GM23338 (cell line): ENCODE measurements at regions not wholly inside any gene's neighbourhood (a gene's known extent, or its start where the extent isn't known, plus 50 kb on each side); places are given as distances from the start of the nearest gene placed in this dataset.

Experiments
- ATAC-seq: fragments of 200-7000 bp; cut with Tn5 transposase; 3 replicates; pipeline ENCODE4 v1.9.1; 2020
- DNase-seq: peaks from one replicate; pipeline ENCODE4 v3.0.0-alpha.2; 2015; ENCODE audit warnings: low spot score
- H2AFZ ChIP-seq: fragments of 200-600 bp; sonication (generic); 2 replicates; pipeline ENCODE4 v1.8.0; 2016; ENCODE audit warnings: antibody characterized with exemption, mild to moderate bottlenecking, moderate library complexity
- H3F3A ChIP-seq: fragments of 200-600 bp; sonication (generic); replicated peaks from 2 replicates; pipeline ENCODE4 v1.8.0; 2017; ENCODE audit warnings: antibody characterized with exemption, mixed run types, low read depth
- H3K27ac ChIP-seq: fragments of 200-600 bp; sonication (generic); 2 replicates; pipeline ENCODE4 v1.6.1; 2016; ENCODE audit warnings: low read depth
- H3K27me3 ChIP-seq: fragments of 200-600 bp; sonication (generic); 2 replicates; pipeline ENCODE4 v1.8.0; 2016; ENCODE audit warnings: mild to moderate bottlenecking, mixed run types, moderate library complexity; ENCODE audit not compliant: insufficient read depth
- H3K36me3 ChIP-seq: fragments of 200-600 bp; sonication (generic); 2 replicates; pipeline ENCODE4 v1.8.0; 2016; ENCODE audit warnings: mild to moderate bottlenecking; ENCODE audit not compliant: insufficient read depth
- H3K4me1 ChIP-seq: fragments of 200-600 bp; sonication (generic); 2 replicates; pipeline ENCODE4 v1.8.0; 2016; ENCODE audit warnings: mild to moderate bottlenecking, moderate library complexity; ENCODE audit not compliant: insufficient read depth
- H3K4me2 ChIP-seq: fragments of 200-600 bp; sonication (generic); 2 replicates; pipeline ENCODE4 v1.7.1; 2017; ENCODE audit warnings: mixed run types
- H3K4me3 ChIP-seq: fragments of 200-600 bp; sonication (generic); 2 replicates; pipeline ENCODE4 v1.6.1; 2016; ENCODE audit warnings: mixed run types
- H3K79me2 ChIP-seq: fragments of 200-600 bp; sonication (generic); replicated peaks from 2 replicates; pipeline ENCODE4 v1.8.0; 2017; ENCODE audit warnings: mild to moderate bottlenecking; ENCODE audit not compliant: insufficient read depth
- H3K9me2 ChIP-seq: fragments of 200-600 bp; sonication (generic); 2 replicates; pipeline ENCODE4 v1.8.0; 2017; ENCODE audit not compliant: insufficient read depth
- H4K20me1 ChIP-seq: fragments of 200-600 bp; sonication (generic); replicated peaks from 2 replicates; pipeline ENCODE4 v1.8.0; 2017; ENCODE audit warnings: mild to moderate bottlenecking; ENCODE audit not compliant: insufficient read depth
- H3K27ac Mint-ChIP-seq: 2 replicates; pipeline ENCODE4 v1.8.0; 2020; ENCODE audit warnings: inconsistent platforms, mild to moderate bottlenecking, moderate library complexity, mixed read lengths
- H3K27me3 Mint-ChIP-seq: 3 replicates; pipeline ENCODE4 v1.8.0; 2022; ENCODE audit warnings: low read depth, mild to moderate bottlenecking, moderate library complexity, mixed read lengths, inconsistent platforms; ENCODE audit not compliant: insufficient read depth, poor library complexity
- H3K36me3 Mint-ChIP-seq: 3 replicates; pipeline ENCODE4 v1.8.0; 2021; ENCODE audit warnings: low read depth, mild to moderate bottlenecking, inconsistent platforms, moderate library complexity, mixed read lengths
- H3K4me1 Mint-ChIP-seq: 3 replicates; pipeline ENCODE4 v1.8.0; 2020; ENCODE audit warnings: mild to moderate bottlenecking, inconsistent platforms, mixed read lengths
- H3K4me3 Mint-ChIP-seq: 3 replicates; pipeline ENCODE4 v1.8.0; 2021; ENCODE audit warnings: moderate library complexity, mild to moderate bottlenecking, inconsistent platforms, mixed read lengths
- H3K9me3 Mint-ChIP-seq: 3 replicates; pipeline ENCODE4 v1.8.0; 2020; ENCODE audit warnings: moderate library complexity, mild to moderate bottlenecking, inconsistent platforms, mixed read lengths
- JUNB ChIP-seq: IDR thresholded peaks from one replicate; pipeline ENCODE4 v1.6.1; 2016; ENCODE audit warnings: antibody characterized with exemption; ENCODE audit not compliant: unreplicated experiment
- NANOG ChIP-seq: IDR thresholded peaks from 2 replicates; pipeline ENCODE4 v1.6.1; 2016; ENCODE audit warnings: antibody characterized with exemption, borderline replicate concordance
- POLR2AphosphoS5 ChIP-seq: IDR thresholded peaks from 2 replicates; pipeline ENCODE4 v1.6.1; 2016; ENCODE audit warnings: antibody characterized with exemption, low read depth
- REST ChIP-seq: IDR thresholded peaks from one replicate; pipeline ENCODE4 v1.6.1; 2018; ENCODE audit warnings: antibody characterized with exemption; ENCODE audit not compliant: unreplicated experiment
- STAT1 ChIP-seq: IDR thresholded peaks from one replicate; pipeline ENCODE4 v1.6.1; 2016; ENCODE audit warnings: antibody characterized with exemption; ENCODE audit not compliant: unreplicated experiment
- ZNF331 ChIP-seq: fragments of 250-450 bp; sonication (Bioruptor Pico); IDR thresholded peaks from 2 replicates; pipeline ENCODE4 v1.5.0; 2020; ENCODE audit warnings: low read depth, mild to moderate bottlenecking, moderate library complexity
- TF ChIP-seq, protein P1 (sequence below): fragments of 250-450 bp; sonication (Bioruptor Pico); IDR thresholded peaks from 2 replicates; pipeline ENCODE4 v1.5.0; 2020; ENCODE audit warnings: mild to moderate bottlenecking, moderate library complexity
- TF ChIP-seq, protein P2 (sequence below): IDR thresholded peaks from 2 replicates; pipeline ENCODE4 v1.6.1; 2016; ENCODE audit warnings: antibody characterized with exemption

DNA sequence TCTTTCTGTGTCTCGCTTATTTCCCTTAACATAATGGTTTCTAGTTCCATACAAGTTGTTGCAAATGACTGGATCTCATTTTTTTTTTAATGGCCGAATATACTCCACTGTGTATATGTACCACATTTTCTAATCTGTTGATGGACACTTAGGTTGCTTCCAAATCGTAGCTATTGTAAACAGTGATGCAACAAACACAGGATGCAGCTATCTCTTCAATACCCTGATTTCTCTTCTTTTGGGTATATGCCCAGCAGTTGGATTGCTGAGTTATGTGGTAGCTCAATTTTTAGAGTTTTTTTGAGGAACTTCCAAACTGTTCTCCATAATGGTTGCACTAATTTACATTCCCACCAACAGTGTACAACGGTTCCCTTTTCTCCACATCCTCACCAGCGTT lies 100.4 kb upstream of the CHORDC1 start (continued):
- TF ChIP-seq REST = no peak
- TF ChIP-seq, protein P1, sequence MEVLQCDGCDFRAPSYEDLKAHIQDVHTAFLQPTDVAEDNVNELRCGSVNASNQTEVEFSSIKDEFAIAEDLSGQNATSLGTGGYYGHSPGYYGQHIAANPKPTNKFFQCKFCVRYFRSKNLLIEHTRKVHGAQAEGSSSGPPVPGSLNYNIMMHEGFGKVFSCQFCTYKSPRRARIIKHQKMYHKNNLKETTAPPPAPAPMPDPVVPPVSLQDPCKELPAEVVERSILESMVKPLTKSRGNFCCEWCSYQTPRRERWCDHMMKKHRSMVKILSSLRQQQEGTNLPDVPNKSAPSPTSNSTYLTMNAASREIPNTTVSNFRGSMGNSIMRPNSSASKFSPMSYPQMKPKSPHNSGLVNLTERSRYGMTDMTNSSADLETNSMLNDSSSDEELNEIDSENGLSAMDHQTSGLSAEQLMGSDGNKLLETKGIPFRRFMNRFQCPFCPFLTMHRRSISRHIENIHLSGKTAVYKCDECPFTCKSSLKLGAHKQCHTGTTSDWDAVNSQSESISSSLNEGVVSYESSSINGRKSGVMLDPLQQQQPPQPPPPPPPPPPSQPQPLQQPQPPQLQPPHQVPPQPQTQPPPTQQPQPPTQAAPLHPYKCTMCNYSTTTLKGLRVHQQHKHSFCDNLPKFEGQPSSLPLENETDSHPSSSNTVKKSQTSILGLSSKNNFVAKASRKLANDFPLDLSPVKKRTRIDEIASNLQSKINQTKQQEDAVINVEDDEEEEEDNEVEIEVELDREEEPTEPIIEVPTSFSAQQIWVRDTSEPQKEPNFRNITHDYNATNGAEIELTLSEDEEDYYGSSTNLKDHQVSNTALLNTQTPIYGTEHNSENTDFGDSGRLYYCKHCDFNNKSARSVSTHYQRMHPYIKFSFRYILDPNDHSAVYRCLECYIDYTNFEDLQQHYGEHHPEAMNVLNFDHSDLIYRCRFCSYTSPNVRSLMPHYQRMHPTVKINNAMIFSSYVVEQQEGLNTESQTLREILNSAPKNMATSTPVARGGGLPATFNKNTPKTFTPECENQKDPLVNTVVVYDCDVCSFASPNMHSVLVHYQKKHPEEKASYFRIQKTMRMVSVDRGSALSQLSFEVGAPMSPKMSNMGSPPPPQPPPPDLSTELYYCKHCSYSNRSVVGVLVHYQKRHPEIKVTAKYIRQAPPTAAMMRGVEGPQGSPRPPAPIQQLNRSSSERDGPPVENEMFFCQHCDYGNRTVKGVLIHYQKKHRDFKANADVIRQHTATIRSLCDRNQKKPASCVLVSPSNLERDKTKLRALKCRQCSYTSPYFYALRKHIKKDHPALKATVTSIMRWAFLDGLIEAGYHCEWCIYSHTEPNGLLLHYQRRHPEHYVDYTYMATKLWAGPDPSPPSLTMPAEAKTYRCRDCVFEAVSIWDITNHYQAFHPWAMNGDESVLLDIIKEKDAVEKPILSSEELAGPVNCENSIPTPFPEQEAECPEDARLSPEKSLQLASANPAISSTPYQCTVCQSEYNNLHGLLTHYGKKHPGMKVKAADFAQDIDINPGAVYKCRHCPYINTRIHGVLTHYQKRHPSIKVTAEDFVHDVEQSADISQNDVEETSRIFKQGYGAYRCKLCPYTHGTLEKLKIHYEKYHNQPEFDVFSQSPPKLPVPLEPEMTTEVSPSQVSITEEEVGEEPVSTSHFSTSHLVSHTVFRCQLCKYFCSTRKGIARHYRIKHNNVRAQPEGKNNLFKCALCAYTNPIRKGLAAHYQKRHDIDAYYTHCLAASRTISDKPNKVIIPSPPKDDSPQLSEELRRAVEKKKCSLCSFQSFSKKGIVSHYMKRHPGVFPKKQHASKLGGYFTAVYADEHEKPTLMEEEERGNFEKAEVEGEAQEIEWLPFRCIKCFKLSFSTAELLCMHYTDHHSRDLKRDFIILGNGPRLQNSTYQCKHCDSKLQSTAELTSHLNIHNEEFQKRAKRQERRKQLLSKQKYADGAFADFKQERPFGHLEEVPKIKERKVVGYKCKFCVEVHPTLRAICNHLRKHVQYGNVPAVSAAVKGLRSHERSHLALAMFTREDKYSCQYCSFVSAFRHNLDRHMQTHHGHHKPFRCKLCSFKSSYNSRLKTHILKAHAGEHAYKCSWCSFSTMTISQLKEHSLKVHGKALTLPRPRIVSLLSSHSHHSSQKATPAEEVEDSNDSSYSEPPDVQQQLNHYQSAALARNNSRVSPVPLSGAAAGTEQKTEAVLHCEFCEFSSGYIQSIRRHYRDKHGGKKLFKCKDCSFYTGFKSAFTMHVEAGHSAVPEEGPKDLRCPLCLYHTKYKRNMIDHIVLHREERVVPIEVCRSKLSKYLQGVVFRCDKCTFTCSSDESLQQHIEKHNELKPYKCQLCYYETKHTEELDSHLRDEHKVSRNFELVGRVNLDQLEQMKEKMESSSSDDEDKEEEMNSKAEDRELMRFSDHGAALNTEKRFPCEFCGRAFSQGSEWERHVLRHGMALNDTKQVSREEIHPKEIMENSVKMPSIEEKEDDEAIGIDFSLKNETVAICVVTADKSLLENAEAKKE (CRISPR knock-in tag) = no peak
- TF ChIP-seq JUNB = no peak
- TF ChIP-seq STAT1 = no peak
- TF ChIP-seq ZNF331 (CRISPR knock-in tag) = no peak
- TF ChIP-seq NANOG = no peak

- ATAC-seq (no peak), DNase-seq (no peak)
- H3K4me3 Mint-ChIP-seq = no peak overlapping the region
- Histone ChIP-seq H3K36me3 (no peaks in the 10 kb centered on the region), H2AFZ (no peak overlapping the region), H4K20me1 (no peaks in the 10 kb centered on the region; the same call in 1 of the 2 replicates), H3K4me3 (no peak overlapping the region), H3K27me3 (no peaks in the 10 kb centered on the region), H3K4me2 (no peak overlapping the region; the same call in 1 of the 2 replicates), H3K9me2 (0 out of 2 replicates have a peak, but pooled peaks cover 5% of the 10 kb centered on the region), H3K4me1 (no peaks in the 10 kb centered on the region), H3K79me2 (no peaks in the 10 kb centered on the region), H3K27ac (no peak overlapping the region), H3F3A (no peaks in the 10 kb centered on the region)
- H3K27ac Mint-ChIP-seq = no peak overlapping the region
- peaks cover 5% of the 10 kb centered on the region for H3K27me3 Mint-ChIP-seq
- H3K9me3 Mint-ChIP-seq = peaks cover 5% of the 10 kb centered on the region; the same call in 2 of the 3 replicates
- H3K36me3 Mint-ChIP-seq = peaks cover 3% of the 10 kb centered on the region; the same call in 2 of the 3 replicates
- peaks cover 7% of the 10 kb centered on the region for H3K4me1 Mint-ChIP-seq
- TF ChIP-seq NANOG (no peak), JUNB (no peak), POLR2AphosphoS5 (no peak)
- TF ChIP-seq, protein P2, sequence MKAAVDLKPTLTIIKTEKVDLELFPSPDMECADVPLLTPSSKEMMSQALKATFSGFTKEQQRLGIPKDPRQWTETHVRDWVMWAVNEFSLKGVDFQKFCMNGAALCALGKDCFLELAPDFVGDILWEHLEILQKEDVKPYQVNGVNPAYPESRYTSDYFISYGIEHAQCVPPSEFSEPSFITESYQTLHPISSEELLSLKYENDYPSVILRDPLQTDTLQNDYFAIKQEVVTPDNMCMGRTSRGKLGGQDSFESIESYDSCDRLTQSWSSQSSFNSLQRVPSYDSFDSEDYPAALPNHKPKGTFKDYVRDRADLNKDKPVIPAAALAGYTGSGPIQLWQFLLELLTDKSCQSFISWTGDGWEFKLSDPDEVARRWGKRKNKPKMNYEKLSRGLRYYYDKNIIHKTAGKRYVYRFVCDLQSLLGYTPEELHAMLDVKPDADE = no peak
Observed at GRCh38 chr11:90321018-90321417, 98.2 kb upstream of the CHORDC1 start.
